NCI-H748 (cell line): ENCODE measurements at regions not wholly inside any gene's neighbourhood (a gene's known extent, or its start where the extent isn't known, plus 50 kb on each side); places are given as distances from the start of the nearest gene placed in this dataset.

ENCODE experiments used
- DNase-seq: peaks from one replicate; lab custom pipeline; 2025; ENCODE audit not compliant: unreplicated experiment; lab: John Stamatoyannopoulos, UW

- DNase-seq: no peak
Observed at GRCh38 chr16:88315543-88316105, 67.1 kb upstream of the ZNF469 start.

DNA sequence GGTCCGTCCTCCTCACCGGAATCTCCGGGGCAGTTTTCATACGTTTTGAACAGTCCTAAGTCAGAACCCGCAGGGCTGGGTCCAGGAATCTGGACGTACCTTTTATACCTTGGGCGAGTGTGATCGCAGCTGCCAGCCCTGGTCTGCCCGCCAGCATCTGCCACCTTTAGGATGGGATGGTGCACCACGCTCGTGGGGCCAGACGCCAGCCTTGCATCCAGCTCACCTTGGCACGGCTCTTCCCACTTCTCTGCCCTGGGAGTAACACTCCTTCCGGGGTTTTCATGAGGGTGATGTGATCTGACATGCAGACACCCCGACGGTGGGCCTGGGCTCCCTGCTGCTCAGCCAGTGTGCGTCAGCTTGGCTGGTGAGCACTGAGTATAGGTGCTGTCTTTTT is 66.6 kb upstream of the ZNF469 start:
- no peak for DNase-seq

DNA sequence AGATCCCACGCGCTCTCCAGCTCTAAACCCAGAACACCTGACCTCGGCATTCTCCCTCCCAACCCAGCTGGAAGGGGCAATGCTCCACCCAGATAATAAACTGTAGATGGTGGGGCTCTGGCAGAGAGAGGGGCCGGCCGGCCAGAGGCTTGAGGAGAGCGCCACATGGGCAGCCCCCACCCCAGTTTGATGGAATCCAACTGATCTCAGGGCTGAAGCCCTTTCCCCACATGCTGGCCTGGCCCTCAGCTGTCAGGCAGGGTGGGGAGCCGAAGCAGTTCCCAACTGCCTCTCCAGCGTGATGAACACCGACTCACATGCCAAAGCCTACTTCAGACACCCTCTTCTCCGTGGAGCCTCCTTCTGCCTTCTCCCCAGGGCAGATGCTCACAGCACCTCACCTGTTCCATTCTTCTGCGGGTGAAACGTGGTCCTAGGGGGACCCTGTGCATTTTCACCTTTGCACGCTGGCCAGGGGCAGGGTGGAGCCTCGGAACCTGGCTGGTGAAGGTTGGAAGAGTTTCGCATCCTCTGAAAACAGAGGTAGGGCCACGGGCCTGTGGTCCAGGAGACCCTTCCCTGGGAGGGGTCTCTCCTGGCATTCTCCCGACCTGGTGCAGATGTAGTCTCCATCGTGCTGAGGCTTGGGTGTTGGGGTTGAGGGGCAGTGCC is 65.7 kb upstream of the ZNF469 start:
- DNase-seq: no peak

DNA sequence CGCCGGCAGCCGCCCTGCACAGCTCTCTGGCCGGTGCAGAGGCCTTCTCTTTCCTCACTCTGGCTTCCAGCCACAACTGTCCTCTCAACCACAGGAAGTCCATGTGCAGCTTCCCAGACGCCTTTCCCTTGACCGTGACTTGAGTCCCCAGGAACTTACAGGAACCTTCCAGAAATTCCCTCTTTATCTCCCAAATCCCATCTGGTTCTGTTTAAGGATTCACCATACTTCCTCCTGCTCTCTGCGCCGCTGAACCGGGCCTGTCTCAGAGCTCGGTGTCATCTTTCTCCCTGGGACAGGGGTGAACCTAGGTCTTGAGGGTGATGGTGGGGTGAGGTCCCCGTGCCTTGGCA is 65.2 kb upstream of the ZNF469 start:
- DNase-seq: no peak

GRCh38 chr16:88318051-88318450 is 64.7 kb upstream of the ZNF469 start:
- no peak for DNase-seq

GRCh38 chr16:88318521-88318920 is 64.2 kb upstream of the ZNF469 start:
- no peak for DNase-seq

GRCh38 chr16:88319116-88319965 is 63.4 kb upstream of the ZNF469 start:
- no peak for DNase-seq

DNA sequence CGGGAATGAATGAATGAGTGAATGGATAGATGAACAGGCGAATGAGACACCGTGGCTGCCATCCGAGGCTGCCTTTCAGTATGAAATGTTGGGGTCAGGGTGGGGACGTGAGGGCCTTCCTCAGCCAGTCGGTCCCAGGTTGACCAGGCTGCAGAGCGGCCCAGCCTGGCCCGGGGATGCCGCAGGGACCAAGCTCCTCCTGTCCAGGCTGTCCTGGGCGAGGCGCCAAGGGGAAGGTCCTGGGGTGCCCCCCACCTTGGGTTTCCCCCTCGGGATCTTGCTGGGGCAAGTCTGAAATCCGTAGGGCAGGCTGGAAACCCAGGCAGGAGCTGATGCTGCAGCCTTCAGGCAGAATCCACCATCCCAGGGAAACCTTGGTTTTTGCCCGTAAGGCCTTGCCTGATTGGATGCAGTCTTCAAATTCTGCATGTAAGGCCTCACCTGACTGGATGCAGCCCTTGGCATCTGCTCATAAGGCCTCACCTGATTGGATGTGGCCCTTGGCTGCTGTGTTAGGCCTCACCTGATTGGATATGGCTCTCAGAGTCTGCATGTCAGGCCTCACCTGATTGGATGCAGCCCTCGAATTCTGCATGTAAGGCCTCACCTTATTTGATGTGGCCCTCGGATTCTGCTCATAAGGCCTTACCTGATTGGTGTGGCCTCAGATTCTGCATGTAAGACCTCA is 61.7 kb upstream of the ZNF469 start:
- no peak for DNase-seq

GRCh38 chr16:88321635-88322499 is 60.9 kb upstream of the ZNF469 start:
- no peak for DNase-seq

GRCh38 chr16:88322500-88322970 is 60.2 kb upstream of the ZNF469 start:
- no peak for DNase-seq

DNA sequence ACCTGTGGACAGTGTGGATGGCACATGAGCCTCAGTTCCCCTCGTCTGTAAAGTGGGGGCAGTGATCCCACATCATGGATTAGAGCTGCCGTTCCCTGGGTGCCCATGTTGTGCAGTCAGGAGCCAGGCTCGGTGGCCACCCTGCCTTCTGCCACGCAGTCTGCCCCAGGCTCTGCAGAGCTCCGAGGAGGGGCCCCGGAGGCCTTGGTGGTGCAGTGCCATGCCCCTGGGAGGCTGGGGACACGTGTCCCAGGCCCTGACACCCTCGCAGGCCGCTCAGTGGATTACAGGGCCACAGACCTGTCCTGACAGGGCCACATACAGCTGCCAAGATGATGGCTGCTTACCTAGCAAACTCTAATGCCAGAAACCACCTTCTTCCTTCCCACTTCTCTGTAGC is 59.7 kb upstream of the ZNF469 start:
- no peak for DNase-seq

DNA sequence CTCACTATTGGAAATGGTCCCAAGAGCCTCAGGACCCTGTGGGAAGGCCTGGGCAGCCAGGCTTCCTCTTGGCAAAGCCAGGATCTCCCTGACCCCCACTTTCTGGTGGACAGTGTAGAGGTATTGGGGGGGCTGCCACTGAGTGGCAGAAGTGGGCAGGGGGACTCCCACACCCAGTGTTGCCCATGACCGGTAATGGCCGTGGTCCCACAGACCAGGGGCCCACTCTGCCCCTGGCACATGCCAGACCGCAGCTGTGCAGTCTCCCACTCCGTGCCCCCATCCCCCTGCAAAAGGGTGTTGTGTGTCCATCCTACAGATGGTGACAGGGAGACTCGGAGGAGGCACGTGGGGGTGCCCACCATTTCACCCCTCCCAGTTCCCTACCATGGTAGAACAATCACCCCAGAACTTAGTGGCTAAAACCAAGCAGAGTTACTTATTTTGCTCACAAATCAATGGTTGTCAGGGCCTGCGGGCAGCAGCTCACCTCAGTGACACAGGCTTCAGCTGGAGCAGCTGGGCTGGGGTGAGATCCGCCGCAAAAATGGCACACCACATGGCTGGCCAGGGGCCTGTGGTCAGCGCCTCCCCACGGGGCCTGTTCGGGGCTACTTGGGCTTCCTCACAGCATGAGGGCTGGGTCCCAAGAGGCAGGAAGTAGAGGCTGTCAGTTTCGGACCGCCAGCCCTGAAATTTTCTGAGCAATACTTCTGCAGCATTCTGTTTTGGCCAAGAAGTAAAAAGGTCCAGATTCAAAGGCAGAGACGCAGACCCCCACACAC is 59.0 kb upstream of the ZNF469 start:
- no peak for DNase-seq

- DNase-seq: no peak
Observed at GRCh38 chr16:88325087-88325750, 57.5 kb upstream of the ZNF469 start.

- DNase-seq: no peak
Observed at GRCh38 chr16:88325976-88326375, 56.8 kb upstream of the ZNF469 start.

DNA sequence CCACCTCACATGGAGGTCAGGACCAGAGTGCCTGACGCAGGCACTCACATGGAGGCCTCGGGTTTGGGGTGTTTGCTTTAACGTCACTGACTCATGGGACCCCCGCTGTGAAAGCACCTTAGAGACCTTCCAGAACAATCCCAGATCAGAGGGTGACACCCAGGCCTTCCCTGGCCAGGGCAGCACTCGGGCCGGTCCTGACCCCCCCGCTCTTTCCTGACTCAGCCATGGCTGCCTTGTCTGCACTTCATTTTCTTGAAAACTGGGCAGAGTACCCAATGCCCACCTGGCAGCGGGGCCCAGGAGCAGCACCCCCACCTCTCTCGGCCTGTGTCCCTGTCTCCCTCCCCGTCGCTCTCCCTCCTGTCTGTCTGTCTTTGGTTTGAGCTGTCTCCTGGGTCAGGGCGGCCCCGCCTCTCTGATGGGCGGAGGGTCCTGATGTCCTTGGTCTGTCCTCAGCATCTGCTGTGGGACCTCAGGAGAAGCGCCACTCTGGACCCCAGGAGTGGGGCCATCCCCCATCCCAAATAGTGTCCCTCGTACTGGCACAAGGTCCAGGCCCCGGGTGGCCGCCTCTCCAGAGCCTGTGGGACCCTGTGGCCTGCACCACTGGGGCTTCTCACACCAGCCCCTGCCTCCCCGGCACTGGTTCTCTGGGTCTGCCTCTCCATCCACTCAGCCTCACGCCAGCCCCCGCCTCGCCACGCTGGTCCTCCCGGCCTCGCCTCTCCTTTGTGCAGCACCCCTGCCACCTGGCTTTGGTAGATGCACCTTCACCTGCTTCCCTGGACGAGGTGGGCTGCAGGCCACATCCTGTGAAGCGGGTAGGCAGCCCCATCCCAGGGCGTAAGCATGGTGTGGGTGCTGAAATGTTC is 55.9 kb upstream of the ZNF469 start:
- DNase-seq: no peak

DNA sequence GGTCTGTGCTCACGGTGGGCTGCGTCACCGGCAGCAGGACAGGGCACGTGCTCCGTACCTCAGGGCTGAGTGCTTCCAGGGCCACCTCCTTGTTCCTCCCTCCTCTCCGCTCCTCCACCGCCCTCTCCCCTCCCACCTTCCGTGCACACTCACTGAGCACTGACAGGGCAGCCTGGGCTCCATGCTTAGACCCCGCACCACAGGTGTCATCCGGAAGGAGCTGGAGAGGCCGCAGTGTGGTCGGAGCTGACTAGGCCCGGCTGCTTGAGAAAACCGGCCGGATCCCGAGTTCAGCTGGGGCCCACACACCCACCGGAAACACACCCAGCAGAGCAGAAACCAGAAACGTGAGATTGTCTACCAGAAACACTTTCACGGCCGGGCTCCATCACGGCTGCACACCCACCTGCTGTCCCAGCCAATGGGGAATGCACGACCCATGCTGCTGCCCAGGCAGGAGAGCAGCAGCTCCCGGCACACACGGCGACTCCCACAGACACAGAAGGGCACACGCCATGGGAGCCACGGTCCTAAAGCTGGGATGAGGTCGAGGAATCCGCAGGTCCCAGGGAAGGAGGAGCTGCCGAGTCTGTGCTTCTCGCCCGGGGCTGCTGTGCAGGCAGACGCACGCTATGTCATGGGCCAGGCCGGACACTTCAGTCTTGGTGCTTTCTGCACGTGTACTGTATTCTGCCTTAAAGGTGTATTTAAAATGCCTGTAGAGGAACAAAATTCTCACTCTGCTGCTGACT is 55.0 kb upstream of the ZNF469 start:
- no peak for DNase-seq

GRCh38 chr16:88328313-88328980 is 54.3 kb upstream of the ZNF469 start:
- DNase-seq: no peak
